ENCODE measurements at regions not wholly inside any gene's neighbourhood (a gene's known extent, or its start where the extent isn't known, plus 50 kb on each side); places are given as distances from the start of the nearest gene placed in this dataset.

- TF ChIP-seq CTCF (IDR thresholded peaks at IDR 0.05; ENCODE audit: insufficient read depth, low read length) = no peak
- DNase-seq (ENCODE audit: low read depth) = no peak
- no peak overlapping the region for H3K4me3 ChIP-seq (ENCODE audit: low read depth, low read length)
These were observed 112.3 kb upstream of the CST7 start for GRCh38 chr20:24836661-24837299.

DNA sequence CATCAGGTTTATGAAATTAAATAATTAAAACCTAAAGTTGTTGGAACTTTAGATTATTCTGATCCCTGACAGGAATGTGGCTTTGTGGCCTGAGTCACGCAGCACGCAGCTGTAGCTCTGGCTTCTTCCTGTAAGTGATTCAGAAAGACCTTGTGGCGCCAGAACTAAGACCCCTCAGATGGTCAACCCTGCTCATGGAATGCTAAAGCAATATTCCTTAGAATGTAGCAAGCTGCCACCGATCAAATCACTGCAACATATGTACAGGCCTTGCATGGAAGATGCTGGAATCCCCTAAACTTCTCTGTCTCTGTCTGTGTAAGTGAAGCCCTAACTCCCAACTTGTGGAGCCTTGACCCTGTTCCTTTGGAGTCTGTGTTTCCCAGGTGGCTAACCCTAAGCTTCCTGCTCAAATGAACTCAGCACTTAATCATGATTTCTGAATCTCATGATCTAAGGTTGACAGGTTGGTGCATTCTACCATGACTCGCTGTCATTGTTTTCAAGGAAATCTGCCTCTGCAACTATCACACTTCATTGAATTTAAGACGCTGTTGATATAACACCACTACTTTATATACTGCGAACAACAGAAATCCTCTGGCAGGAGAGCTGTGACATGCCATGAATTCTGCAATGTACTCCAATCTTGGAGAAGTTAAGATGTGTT lies 111.2 kb upstream of the CST7 start:
- DNase-seq (ENCODE audit: low read depth) = no peak
- no peak for TF ChIP-seq CTCF (IDR thresholded peaks at IDR 0.05; ENCODE audit: insufficient read depth, low read length)
- no peak overlapping the region for H3K4me3 ChIP-seq (ENCODE audit: low read depth, low read length)

DNA sequence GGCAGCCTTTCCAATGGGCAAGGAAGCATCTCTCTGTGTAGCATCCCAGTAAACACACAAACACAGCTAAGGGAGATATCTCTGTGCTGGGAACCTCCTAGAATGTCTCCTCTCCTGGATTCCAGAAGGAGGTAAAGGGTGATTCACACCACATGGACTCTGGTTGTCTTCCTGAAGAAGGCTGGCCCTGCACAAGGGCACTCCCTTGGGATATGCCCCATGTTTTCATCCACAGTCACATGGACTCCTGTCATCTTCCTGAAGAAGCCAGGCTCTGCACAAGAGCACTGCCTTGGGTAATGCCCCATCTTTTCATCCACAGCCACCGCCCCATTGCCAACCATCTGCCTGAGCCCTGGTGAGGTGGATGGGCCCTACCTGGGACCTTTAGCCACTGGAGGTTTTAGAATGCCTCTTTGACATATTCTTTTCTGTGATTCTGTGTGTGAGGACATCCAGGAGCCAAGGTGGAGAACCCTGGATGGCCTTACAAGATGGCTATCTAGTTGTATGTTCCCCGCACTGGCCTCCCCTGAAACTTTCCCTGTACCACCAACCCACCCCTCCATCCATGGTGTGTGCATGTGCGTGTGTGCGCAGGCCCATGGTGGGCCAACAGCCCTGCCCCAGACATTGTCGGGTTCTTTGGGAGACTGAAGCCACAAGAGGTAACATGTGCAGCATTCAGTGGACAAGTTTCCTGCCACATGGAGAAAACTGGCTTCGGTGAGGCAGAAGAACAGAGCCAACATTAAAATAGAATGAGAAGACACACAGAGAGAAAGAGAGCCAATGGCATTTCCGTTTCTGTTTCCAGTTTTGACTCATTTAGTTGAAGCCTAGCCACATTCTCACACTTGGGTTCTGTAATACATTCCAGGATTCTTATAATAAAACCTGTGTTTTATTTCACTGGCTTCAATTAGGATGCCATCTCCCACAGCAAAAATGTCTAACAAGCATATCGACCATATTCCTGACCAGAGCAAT lies 110.2 kb upstream of the CST7 start:
- TF ChIP-seq CTCF (IDR thresholded peaks at IDR 0.05; ENCODE audit: insufficient read depth, low read length) = no peak
- DNase-seq (ENCODE audit: low read depth) = peak; percentile 37
- H3K4me3 ChIP-seq (ENCODE audit: low read depth, low read length) = no peak overlapping the region

GRCh38 chr20:24840121-24840713 lies 108.9 kb upstream of the CST7 start:
- no peak for DNase-seq (ENCODE audit: low read depth)
- no peak for TF ChIP-seq CTCF (IDR thresholded peaks at IDR 0.05; ENCODE audit: insufficient read depth, low read length)

DNA sequence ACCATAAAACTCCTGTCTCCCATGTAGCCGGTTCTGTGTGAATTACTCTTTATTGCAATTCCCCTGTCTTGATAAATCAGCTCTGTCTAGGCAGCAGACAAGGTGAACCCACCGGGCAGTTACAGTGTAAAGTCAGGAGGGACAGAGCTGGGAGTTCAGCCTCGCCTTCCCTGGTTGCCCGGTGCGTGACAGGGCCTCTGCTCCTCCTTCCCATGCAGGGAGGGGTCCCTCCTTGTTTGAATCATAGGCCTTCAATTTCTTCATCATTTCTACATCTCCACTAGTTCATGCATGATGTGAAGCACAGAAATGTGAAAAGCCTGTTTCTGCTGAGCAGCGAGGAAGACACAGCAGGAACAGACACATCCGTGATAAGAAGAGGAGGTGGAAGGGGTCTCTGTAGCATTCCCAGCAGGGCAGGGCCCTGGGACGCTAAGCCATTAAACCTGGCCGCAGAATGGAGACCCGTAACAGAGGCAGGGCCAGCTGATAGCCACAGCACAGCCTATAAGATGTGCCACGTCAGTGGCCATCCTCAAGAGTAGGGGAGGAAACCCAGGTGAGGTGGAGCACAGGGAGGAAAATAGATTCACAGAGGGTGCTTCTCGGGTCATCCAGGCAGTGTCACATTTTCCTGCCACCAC lies 106.7 kb upstream of the CST7 start:
- no peak for DNase-seq (ENCODE audit: low read depth)
- no peak overlapping the region for H3K4me3 ChIP-seq (ENCODE audit: low read depth, low read length)
- TF ChIP-seq CTCF (IDR thresholded peaks at IDR 0.05; ENCODE audit: insufficient read depth, low read length) = no peak

More at GRCh38 chr20:24840121-24840713, 108.9 kb upstream of the CST7 start:
- H3K4me3 ChIP-seq (ENCODE audit: low read depth, low read length) = no peak overlapping the region

All from fibroblast of the aortic adventitia (primary cell).